HFFc6 (cell line): ENCODE measurements at regions not wholly inside any gene's neighbourhood (a gene's known extent, or its start where the extent isn't known, plus 50 kb on each side); places are given as distances from the start of the nearest gene placed in this dataset.
"Not testable (repeated sequence)": the region's sequence is repeated elsewhere in the genome, so short reads cannot be mapped to it uniquely, and the experiment has no call there.

ENCODE experiments used
- DNase-seq: peaks from one replicate; pipeline ENCODE4 v3.0.0-alpha.2; 2018
- H3K27ac Mint-ChIP-seq: 2 replicates; pipeline ENCODE4 v1.8.0; 2020; ENCODE audit warnings: mild to moderate bottlenecking, mixed read lengths
- H3K27me3 Mint-ChIP-seq: 2 replicates; pipeline ENCODE4 v1.8.0; 2021; ENCODE audit warnings: mild to moderate bottlenecking, moderate library complexity, mixed read lengths; ENCODE audit not compliant: insufficient read depth
- H3K36me3 Mint-ChIP-seq: 2 replicates; pipeline ENCODE4 v1.8.0; 2021; ENCODE audit warnings: low read depth, mixed read lengths
- H3K4me1 Mint-ChIP-seq: 2 replicates; pipeline ENCODE4 v1.8.0; 2020; ENCODE audit warnings: low read depth, mixed read lengths
- H3K4me3 Mint-ChIP-seq: 2 replicates; pipeline ENCODE4 v1.8.0; 2020; ENCODE audit warnings: mild to moderate bottlenecking, moderate library complexity, mixed read lengths
- H3K9me3 Mint-ChIP-seq: 2 replicates; pipeline ENCODE4 v1.8.0; 2020; ENCODE audit warnings: mild to moderate bottlenecking, mixed read lengths
- CTCF ChIP-seq: fragments of 200-600 bp; sonication (generic); IDR thresholded peaks from 2 replicates; pipeline ENCODE4 v1.5.0; 2021; ENCODE audit warnings: antibody characterized with exemption, mild to moderate bottlenecking

GRCh38 chr4:154120690-154121345 lies 331.9 kb upstream of the SFRP2 start:
- no peak for TF ChIP-seq CTCF
- Mint-ChIP-seq H3K27ac (no peak overlapping the region), H3K36me3 (peaks cover 13% of the 10 kb centered on the region; the same call in 1 of the 2 replicates), H3K27me3 (no peaks in the 10 kb centered on the region), H3K9me3 (peaks cover 31% of the 10 kb centered on the region), H3K4me3 (no peak overlapping the region), H3K4me1 (peaks cover 9% of the 10 kb centered on the region; the same call in 1 of the 2 replicates)
- no peak for DNase-seq

- Mint-ChIP-seq H3K27ac (no peak overlapping the region), H3K4me1 (peaks cover 6% of the 10 kb centered on the region; the same call in 1 of the 2 replicates), H3K36me3 (peaks cover 9% of the 10 kb centered on the region; the same call in 1 of the 2 replicates), H3K27me3 (no peaks in the 10 kb centered on the region), H3K4me3 (no peak overlapping the region), H3K9me3 (peaks cover 27% of the 10 kb centered on the region)
- TF ChIP-seq CTCF, result no peak
- DNase-seq, result no peak
These were observed 331.3 kb upstream of the SFRP2 start for GRCh38 chr4:154120006-154120676.

GRCh38 chr4:154119317-154119716 lies 330.4 kb upstream of the SFRP2 start:
- Mint-ChIP-seq H3K4me3 (no peak overlapping the region), H3K36me3 (peaks cover 8% of the 10 kb centered on the region; the same call in 1 of the 2 replicates), H3K4me1 (no peaks in the 10 kb centered on the region), H3K27me3 (no peaks in the 10 kb centered on the region), H3K27ac (no peak overlapping the region), H3K9me3 (peaks cover 28% of the 10 kb centered on the region)
- no peak for TF ChIP-seq CTCF
- DNase-seq, result no peak

- not testable (repeated sequence) for H3K4me1 Mint-ChIP-seq, H3K4me3 Mint-ChIP-seq, H3K27ac Mint-ChIP-seq
These were observed 328.8 kb upstream of the SFRP2 start for GRCh38 chr4:154117726-154118125.

GRCh38 chr4:154107337-154107736 lies 318.5 kb upstream of the SFRP2 start:
- DNase-seq, result no peak
- H3K4me3 Mint-ChIP-seq, result no peak overlapping the region
- peaks cover 31% of the 10 kb centered on the region for H3K9me3 Mint-ChIP-seq
- no peak overlapping the region for H3K27ac Mint-ChIP-seq
- H3K27me3 Mint-ChIP-seq, result peaks cover 5% of the 10 kb centered on the region; the same call in 1 of the 2 replicates
- H3K4me1 Mint-ChIP-seq, result no peaks in the 10 kb centered on the region
- no peaks in the 10 kb centered on the region for H3K36me3 Mint-ChIP-seq
- TF ChIP-seq CTCF, result no peak

More at GRCh38 chr4:154117726-154118125, 328.8 kb upstream of the SFRP2 start:
- H3K36me3 Mint-ChIP-seq, H3K27me3 Mint-ChIP-seq, DNase-seq: not testable (repeated sequence)
- peaks cover 33% of the 10 kb centered on the region for H3K9me3 Mint-ChIP-seq

GRCh38 chr4:154088741-154089140 lies 299.9 kb upstream of the SFRP2 start:
- Mint-ChIP-seq H3K36me3 (no peaks in the 10 kb centered on the region), H3K4me1 (no peaks in the 10 kb centered on the region), H3K27me3 (no peaks in the 10 kb centered on the region; the same call in 1 of the 2 replicates), H3K4me3 (no peak overlapping the region), H3K9me3 (peaks cover 8% of the 10 kb centered on the region; the same call in 1 of the 2 replicates), H3K27ac (no peak overlapping the region)
- no peak for TF ChIP-seq CTCF
- DNase-seq, result no peak
